ENCODE measurements at regions not wholly inside any gene's neighbourhood (a gene's known extent, or its start where the extent isn't known, plus 50 kb on each side); places are given as distances from the start of the nearest gene placed in this dataset.

GRCh38 chr10:94213980-94214379 lies 148.8 kb downstream of the NOC3L start:
- Histone ChIP-seq H3K4me3 (ENCODE audit: low read depth in 1 of 2, low read length in 1 of 2) (no peak overlapping the region), H3K27ac (no peak overlapping the region), H3K4me1 (ENCODE audit: control insufficient read depth in 1 of 2, insufficient read depth in 1 of 2, low read depth in 1 of 2, low read length in 1 of 2) (no peaks in the 10 kb centered on the region), H3K36me3 (no peaks in the 10 kb centered on the region), H3K27me3 (no peaks in the 10 kb centered on the region), H3K9me3 (no peaks in the 10 kb centered on the region)
- no peak for TF ChIP-seq CTCF (IDR thresholded peaks at IDR 0.05)

- Histone ChIP-seq H3K4me3 (ENCODE audit: low read depth in 1 of 2, low read length in 1 of 2) (no peak overlapping the region), H3K36me3 (no peaks in the 10 kb centered on the region), H3K9me3 (no peaks in the 10 kb centered on the region), H3K27ac (no peak overlapping the region), H3K27me3 (no peaks in the 10 kb centered on the region), H3K4me1 (ENCODE audit: control insufficient read depth in 1 of 2, insufficient read depth in 1 of 2, low read depth in 1 of 2, low read length in 1 of 2) (no peaks in the 10 kb centered on the region)
- no peak for TF ChIP-seq CTCF (IDR thresholded peaks at IDR 0.05)
Observed at GRCh38 chr10:94214481-94214893, 148.3 kb downstream of the NOC3L start.

- Histone ChIP-seq H3K9me3 (no peaks in the 10 kb centered on the region), H3K27ac (no peak overlapping the region), H3K36me3 (no peaks in the 10 kb centered on the region), H3K27me3 (no peaks in the 10 kb centered on the region), H3K4me3 (ENCODE audit: low read depth in 1 of 2, low read length in 1 of 2) (no peak overlapping the region), H3K4me1 (ENCODE audit: control insufficient read depth in 1 of 2, insufficient read depth in 1 of 2, low read depth in 1 of 2, low read length in 1 of 2) (no peaks in the 10 kb centered on the region)
- TF ChIP-seq CTCF (IDR thresholded peaks at IDR 0.05) = no peak
Observed at GRCh38 chr10:94216201-94216600, 146.5 kb downstream of the NOC3L start.

GRCh38 chr10:94217411-94217810 lies 145.3 kb downstream of the NOC3L start:
- H3K36me3 ChIP-seq = no peaks in the 10 kb centered on the region
- no peak for TF ChIP-seq CTCF (IDR thresholded peaks at IDR 0.05)
- no peaks in the 10 kb centered on the region for H3K4me1 ChIP-seq (ENCODE audit: control insufficient read depth in 1 of 2, insufficient read depth in 1 of 2, low read depth in 1 of 2, low read length in 1 of 2)
- no peaks in the 10 kb centered on the region for H3K27me3 ChIP-seq
- H3K27ac ChIP-seq = no peak overlapping the region
- no peak overlapping the region for H3K4me3 ChIP-seq (ENCODE audit: low read depth in 1 of 2, low read length in 1 of 2)
- H3K9me3 ChIP-seq = no peaks in the 10 kb centered on the region

GRCh38 chr10:94218493-94219183 lies 144.1 kb downstream of the NOC3L start:
- no peak for TF ChIP-seq CTCF (IDR thresholded peaks at IDR 0.05)
- Histone ChIP-seq H3K4me3 (ENCODE audit: low read depth in 1 of 2, low read length in 1 of 2) (no peak overlapping the region), H3K27ac (no peak overlapping the region), H3K27me3 (no peaks in the 10 kb centered on the region), H3K4me1 (ENCODE audit: control insufficient read depth in 1 of 2, insufficient read depth in 1 of 2, low read depth in 1 of 2, low read length in 1 of 2) (no peaks in the 10 kb centered on the region), H3K9me3 (no peaks in the 10 kb centered on the region), H3K36me3 (no peaks in the 10 kb centered on the region)

Measured in neutrophil (primary cell).